Fibroblast of skin of abdomen (primary cell): ENCODE measurements at regions not wholly inside any gene's neighbourhood (a gene's known extent, or its start where the extent isn't known, plus 50 kb on each side); places are given as distances from the start of the nearest gene placed in this dataset.
"Not testable (repeated sequence)": the region's sequence is repeated elsewhere in the genome, so short reads cannot be mapped to it uniquely, and the experiment has no call there.

Experiments used
- DNase-seq: peaks from one replicate; pipeline ENCODE4 v3.0.0-alpha.2; 2013

DNA sequence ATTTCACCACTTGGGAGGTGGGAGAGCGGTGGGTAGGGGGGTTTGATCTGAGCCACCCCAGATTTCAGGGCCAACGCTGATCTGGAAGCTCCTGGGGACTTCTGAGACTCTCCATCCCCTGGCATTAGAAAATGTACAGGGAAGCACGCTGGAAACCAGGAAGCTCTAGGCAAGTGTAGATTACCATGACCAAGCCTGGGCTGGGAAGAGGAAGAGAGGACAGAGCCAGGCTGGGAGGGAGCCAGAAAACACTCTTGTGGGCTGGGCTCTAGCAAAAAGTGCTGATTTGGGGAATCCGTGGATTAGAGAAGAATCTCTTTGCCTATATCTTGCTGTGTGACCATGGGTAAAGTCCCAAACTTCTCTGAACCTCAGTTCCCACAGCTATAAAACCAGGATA is 236.7 kb downstream of the BCL11B start:
- peak; percentile 76 for DNase-seq

DNA sequence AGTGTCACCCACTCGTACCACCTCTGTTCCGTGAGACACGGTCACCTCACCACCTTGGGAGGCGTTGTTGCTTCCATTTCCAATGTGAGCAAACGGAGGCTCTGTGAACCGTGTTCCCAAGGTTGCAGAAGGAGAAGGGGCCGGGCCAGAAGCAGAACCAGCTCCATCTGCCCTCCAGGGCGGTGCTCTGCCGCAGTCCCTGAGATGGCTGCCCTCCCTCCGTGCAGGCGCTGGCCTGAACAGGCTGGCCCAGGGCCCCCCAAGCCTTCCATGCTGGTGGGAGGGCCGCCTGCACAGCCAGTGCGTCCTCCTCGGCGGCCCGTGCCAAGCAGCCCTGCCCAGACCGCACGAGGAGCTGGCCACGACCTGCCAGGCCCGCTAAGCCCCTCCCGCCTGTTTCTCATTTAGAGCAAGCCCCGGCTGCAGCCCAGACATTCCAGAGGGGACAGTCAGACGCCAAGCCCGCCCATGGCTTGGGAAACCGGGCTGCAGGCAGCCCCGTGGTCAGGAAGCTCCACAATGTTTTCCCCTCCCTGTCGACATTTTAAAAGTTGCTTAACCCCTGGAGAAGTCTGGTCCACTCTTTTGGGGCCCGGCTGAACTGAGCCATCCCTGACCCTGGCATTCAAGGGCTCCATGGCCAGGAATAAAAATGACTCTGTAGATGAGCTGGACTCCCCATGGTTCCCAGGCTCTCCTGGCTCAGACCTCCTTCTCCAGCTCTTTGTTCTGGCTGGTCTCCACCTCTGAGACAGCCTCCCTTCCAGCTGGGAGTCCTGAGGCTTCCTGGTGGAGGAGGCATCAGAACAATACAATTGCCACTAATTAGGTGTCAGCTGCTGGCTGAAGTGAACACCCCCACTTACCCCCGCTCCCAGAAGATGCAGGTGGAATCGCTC is 236.0 kb downstream of the BCL11B start:
- DNase-seq: peak; percentile 98

DNA sequence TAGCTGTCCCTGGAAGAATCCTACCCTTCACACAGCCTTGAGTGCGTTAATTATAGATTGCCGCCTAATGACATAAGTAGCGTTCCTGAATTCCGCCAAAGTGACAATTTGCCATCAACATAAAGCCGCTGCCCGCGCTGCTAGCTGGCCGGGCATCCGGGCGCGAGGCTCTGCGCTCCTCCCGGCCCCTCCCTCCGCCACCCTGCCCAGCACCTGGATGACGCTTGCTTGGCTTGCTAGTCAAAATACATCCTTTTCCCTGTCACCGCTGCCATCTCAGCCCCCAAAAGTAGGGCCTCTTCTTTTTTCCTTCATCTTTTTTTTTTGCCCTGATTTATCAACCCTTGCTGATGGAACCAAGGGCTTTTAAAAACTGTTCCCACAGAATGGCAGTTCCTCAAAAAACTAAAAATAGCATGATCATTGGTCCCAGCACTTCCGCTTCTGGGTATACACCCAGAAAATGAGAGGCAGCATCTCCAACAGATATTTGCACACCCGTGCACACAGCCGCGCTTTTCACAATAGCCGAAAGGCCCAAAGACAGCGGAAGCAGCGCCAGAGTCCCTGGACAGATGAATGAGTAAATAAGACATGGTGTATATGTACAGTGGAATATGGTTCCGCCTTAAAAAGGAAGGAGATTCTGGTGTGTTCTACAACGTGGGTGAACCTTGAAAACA is 235.2 kb downstream of the BCL11B start:
- no peak for DNase-seq

DNA sequence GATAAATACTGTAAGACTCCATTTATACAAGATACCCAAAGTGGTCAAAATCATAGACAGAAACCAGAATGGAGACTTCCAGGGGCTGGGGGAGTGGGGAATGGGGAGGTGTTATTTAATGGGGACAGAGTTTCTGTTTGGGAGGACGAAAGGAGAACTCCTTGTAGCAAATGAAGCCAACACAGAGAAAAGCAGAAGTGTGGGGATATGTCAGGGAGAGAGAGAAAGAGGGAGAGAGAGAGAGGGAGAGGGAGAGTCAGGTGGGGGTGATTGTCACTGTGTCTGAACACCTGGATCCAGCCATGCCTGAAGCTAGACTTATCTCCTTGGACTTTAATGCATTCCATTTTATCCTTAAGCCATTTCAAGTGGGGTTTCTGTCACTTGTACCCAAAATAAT is 234.7 kb downstream of the BCL11B start:
- DNase-seq: not testable (repeated sequence)

DNA sequence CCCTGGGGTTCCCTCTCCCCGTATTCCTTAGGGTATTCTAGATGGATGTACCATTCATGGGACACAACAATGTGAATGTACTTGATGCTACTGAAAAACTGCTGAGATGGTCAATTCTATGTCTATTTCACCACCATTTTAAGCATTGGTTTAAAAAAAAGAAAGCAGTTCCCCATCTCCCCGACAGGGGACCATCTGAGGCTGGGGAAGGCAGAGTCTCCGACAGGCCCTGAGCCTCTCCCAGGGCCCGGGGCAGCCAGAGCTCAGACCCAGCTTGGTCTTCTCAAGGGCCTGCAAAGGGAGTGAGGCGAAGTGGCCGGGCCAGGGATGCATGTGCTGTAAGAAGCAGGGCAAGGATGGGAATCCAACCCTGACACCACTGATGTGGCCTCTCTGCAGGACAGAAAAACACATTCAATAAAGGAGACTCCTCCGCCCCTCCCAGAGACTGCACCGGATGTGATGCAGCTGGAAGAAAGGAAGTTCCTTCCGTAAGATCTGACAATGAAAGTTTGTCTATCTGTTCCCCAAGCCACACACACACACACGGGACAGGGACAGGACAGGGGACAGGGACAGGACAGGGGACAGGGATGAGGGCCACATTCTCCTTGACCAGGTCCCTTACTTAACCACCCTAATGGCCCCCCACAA is 234.1 kb downstream of the BCL11B start:
- peak; percentile 24 for DNase-seq

DNA sequence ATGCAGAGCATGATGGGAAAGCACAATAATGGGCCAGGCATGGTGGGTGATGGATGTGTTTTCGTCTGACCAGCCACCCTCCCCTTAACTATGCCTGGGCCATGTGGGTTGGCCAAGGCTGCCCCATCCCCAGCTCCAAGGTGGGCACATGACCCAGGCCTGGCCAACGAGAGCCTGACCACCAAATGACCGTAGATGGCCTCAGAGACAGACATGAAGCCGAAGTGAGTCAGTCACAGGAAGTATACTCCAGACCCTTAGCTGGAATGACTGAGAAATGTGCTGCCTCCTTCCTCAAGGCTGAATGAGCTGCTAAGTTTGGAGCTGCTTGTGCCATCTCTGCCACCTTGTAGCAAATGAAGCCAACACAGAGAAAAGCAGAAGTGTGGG is 233.6 kb downstream of the BCL11B start:
- DNase-seq: peak; percentile 79

DNA sequence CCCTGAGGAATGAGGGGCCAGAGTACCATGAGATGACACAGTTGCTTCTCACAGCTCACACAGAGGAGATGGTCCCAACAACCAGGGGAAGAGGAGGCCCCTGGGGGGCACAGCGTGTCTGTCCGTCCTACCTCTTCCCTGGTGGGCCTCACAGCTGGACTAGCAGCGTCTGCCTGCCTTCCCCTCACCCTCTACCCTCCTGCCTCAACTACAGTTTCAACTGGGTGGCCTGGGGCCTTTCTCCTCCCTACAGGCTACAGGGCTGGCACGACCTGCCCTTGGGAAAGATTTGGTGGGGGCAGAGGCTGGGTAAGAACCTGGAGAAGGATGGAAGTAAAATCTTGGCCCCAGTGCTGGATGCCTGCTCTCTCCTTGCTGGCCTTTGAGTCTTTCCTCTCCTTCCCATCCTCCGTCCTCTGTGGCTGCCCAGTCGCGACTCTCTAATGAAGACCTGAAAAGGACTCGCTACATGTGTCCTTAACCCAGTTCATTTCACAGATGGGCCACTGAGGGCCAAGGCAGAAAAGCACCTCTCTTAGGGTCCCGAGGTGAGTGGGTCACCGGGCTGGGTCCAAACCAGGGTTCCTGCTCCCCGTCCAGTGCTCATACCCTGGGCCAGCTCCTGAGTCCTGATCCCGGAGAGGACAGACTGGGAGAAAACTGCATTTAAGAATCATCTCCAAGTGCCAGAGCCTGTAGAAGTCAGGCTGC is 232.5 kb downstream of the BCL11B start:
- DNase-seq: no peak

DNA sequence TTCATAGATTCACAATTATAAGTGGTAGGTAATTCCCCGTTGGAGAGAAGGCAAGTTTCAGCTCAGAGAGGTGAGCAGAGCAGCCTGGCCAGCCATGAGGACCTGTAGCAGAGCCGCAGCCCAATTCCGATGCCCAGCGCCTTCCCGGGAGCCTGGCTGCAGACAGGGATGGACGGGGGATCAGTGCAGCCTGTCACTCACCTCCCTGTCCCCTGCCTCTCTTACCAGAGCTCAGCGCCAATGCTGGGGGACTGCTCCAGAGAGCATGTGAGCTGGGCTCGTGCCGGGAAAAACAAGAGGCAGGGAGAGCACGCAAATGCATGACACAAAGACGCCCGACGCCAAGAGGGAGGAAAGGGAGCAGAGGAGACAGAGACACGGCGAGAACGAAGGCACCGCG is 231.9 kb downstream of the BCL11B start:
- DNase-seq: no peak

DNA sequence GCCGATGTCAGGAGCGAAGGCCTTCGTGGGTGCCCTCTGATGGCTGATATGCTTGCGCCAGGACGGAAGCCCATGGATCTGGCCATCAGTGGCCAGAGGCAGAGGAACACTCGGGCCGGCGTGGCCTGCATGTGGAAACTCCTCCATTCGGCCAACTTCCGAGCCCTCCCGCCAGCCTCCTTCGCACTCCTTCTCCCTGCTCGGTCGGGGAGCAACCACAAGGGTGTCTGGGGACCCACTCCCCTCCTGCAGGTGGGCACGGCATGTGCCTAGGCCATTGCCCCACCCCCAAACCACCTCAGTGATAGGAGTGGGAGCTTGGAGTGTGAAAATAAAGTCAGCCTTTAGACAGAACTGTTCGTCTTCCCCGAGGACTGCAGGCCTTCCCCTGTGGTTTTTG is 231.3 kb downstream of the BCL11B start:
- no peak for DNase-seq

DNA sequence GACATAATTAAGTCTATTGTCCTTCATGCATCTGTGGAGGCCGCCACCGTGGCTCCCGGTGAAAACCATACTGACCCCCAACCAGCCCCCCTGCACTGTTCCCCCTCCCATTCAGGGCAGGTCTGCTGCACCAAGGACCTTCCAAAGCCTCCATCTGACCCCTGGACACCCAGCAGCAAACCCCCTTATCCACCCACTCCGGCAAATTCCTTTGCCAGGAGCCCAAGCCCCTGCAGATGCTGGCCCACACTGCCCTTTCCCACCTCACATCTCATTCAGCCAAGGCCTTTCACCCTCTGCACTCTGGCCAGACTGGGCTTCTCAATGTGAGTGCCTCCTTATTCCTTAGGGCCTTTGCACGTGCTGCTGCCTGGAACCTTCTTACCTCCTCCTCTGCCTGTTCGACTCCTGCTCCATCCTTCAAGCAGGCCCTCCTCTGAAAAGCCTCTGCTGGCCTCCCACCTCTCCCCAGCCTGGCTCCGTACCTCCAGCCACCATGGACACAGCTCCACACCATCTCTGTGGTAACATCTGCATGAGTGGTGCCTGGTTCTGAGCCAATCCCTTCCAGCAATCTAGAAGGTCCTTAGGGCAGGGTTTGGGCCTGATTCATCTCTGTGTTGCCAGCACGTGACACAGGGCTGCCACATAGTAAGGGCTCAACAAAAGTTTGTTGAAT is 230.7 kb downstream of the BCL11B start:
- DNase-seq: no peak

DNA sequence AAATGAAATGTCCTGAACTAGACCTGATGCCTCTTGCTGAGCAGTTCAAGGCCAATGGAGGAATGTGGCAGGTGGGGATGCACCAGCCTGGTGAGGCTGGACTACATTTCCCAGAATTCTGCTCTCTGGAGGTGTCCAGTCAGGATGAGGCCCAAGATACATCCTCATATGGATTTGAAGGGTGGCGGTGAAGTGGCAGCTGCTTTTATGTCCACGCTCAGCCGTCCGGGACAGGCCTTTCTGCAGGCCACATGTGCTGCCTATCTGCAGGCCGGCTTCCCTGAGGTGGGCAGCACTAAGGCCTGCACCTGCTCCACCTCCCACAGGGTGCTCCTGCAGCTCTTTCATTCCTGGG is 230.2 kb downstream of the BCL11B start:
- no peak for DNase-seq

DNA sequence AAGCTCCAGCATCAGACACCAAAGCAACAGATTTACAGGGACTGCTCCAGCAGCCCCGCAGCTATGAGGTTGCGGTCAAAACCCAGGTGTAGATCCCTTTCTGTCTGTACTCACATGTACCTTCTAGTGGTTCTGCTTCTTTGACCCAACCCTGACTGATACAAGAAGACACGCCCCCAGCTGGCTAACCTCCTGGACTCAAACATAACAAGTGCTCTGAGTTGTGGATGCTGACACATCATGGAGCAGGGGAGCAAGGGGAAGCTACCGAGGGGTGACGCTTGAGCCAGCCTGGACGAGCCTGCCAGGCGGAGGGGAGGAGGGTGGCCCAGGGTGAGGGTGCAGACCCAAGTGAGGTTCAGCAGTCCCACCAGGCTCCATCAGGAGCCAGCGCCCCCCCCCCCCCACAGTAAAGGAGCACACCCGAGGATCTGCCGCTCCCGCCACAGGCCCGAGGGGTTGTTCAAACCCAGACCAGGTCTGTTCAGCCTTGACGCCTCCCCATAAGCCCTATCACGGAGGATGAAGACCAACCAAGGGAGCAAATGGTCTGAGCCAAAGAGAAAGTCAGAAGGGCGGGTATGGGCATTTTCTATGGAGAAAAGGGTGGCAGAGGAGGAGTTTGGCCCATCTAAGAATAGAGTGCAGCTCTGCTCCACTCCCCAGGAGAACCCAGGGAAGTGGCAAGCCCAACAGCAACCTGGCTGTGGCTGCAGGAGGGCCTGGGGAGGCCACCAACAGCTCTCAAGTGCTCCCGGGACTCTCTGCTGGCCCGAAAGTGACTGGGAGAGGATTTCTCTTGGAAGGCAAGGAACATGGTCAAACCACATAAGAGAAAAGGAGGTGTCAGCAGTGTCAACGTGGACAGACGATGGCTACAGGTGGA is 229.4 kb downstream of the BCL11B start:
- no peak for DNase-seq

DNA sequence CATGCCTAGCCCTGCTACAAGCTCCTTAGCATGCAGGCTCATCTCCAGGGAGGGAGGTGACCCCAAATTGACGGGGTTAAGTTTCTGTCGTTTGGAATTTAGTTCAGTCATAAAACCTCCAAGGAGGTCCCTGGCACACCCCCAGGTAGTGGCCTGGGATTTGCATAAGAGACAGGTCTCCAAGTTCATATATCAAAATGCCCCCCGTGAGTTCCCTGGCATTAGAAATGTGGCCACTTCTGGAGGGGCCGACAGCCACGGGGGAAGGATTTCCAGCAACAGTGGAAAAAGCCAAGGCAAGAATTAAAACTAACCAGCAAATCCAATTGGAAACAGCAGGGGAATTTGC is 228.8 kb downstream of the BCL11B start:
- peak; percentile 9 for DNase-seq

DNA sequence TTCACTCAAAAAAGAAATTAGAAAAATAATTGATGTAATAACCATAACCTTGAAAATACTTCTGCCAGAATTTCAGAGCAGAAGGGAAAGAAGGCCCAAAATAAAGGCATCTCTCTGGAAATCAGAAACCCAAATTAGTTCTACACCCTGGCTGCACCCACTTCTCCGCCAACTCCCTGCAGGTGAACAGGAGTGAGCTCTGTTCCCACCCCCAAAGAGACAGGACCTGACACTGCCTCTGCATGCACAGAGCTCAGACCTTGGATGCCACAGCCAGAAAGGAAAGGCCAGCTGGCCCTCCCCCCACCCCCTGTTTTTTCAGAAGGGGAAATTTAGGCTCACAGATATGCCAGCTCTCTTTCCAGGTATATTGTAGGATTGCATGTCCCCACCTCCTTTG is 228.2 kb downstream of the BCL11B start:
- no peak for DNase-seq

DNA sequence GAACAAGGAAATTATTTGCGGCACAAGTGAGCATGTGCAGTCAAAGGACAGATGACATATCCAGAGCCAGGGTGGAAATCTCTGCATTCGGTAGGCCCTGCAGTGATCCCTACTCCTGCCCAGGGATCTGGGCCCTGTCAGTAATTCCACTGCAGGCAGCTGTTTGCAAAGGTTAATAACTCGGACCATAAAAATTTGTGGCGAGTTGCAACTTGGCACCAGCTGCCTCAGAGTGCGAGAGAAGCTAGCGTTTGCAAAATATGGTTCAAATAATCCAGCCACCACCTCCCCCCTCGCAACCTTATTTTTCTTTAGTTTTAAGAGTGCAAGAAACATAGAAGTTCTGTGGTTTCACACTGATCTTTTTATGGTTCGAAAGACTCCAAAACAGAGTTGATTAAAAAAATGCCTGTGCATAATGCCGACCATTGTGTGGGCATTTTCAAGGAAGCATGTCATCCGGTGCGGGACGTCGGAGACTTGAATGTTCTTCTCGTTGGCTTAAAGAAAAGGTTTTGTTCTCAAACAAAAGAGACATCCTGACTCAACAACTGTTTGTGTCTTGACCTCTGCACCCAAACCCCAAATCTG is 224.5 kb downstream of the BCL11B start:
- DNase-seq: peak; percentile 59

DNA sequence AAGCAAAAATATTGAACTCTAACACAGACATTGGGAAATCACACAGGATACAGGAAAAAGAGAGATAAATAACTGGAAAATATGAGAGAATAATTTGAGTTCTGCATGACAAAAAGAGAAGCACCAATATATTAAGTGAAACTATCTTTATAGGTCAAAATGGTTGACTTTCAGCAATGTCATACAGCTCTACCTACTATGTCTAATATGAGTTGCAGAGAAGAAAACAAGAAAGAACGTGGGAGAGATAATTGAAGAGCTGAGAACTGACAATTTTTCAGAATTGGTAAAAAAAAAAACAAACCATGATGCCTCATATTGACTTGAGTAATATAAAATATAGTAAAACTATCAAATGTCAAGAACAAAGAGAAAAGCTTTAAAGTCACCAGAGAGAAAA is 221.7 kb downstream of the BCL11B start:
- no peak for DNase-seq

DNA sequence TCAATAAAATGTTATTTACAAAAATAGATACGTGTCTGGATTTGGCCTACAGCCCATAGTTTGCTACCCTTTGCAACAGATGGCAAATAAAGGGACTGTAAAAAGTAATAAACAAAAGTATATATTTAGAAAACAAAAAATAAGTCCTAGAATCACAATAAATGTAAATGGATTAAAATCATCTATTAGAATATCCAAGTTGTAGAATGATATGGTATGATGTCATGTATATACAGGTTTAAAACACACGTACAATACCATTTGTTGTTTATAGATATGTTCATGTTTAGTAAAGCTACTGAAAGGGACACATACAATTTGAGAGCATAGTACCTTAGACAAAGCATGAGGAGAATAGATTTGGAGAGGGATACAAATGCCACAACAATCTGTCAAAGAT is 219.5 kb downstream of the BCL11B start:
- DNase-seq: no peak

DNA sequence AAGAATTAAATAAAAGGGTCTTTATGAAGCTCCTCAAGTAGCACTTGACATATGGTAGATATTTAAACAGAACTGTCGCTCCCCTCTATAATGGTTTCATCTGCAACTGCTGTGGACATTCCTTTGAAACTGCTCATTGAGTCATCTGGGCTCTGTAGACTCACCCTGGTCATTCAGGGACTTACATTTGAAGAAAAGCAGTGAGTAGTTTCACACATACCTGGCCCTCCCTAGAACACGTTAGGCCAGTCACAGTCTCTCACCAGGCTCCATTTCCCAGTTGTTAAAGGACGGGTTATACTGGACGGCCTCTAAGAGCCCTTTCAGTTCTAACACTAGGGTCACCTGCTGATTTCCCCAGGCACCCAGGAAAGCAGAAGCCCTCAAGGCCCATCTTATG is 217.0 kb downstream of the BCL11B start:
- DNase-seq: peak; percentile 78

DNA sequence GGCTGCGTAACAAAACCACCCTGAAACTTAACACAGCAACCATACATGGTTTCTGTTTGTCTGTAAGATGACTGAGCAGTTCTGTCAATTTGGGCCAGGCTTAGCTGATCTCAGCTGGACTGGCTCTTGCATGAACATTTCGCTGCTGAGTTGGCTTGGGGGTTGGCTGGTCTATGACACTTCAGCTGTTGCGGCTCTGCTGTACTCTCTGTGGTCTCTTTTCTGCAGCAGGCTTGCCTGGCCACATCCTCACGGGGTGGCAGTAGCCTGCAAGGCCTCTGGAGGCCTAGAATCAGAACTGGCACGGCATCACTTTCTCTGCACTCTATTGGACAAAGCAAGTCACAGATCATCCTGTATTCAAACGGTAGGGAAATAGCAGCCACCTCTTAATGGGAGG is 216.2 kb downstream of the BCL11B start:
- DNase-seq: no peak

DNA sequence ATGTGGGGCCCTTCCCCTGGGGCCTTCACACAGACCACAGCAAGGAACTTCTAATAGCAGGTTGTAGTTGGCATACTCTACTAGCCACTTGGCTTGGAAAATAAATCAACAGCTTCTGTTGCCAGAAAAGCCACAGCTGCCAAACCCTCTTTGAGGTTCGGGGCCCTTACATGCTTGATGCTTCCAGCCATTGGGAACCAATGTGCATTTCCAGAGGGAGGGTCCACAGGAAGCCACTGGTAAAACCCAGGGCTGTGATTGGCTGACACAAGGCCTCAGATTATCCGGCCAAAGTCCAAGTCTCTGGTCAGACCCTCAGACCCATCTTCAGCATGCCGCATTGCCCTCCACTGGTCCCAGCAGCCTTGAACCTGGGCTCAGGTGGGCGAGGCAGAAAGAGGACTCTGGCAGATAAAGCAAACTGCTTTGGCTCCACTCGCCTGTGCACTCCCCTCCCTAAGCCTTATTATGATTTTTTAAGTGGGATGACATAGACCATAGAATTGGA is 214.4 kb downstream of the BCL11B start:
- DNase-seq: no peak

DNA sequence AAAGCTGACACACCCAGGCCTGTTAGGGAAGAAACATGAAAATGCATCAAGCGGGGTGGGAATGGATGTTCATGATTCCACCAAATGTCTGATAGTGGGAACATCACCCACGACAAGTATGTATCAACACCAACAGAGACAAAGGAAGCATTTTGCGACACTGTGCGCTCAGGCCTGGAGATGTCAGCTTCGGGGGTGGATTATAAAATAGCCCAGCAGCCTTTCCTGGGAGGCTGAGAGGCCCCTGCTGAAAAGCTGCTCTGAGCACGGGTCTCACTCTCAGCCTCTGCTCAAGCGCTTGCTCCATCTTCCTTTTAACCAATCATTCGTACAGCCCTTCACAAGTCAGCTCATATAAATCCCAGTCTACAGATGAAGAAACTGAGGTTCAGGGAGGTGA is 213.5 kb downstream of the BCL11B start:
- DNase-seq: no peak
